HEK293 (cell line): ENCODE measurements at regions not wholly inside any gene's neighbourhood (a gene's known extent, or its start where the extent isn't known, plus 50 kb on each side); places are given as distances from the start of the nearest gene placed in this dataset.
A peak's percentile ranks its signal among the peaks of the same experiment; 100 is the strongest.

Source experiments
- CTCF ChIA-PET: fragments of 350-600 bp; formaldehyde crosslinking; extraction: SDS; loops from one replicate; lab custom pipeline; 2021; ENCODE audit warnings: antibody characterized with exemption; lab: Yijun Ruan, JAX
- POLR2A ChIA-PET: fragments of 300-600 bp; formaldehyde crosslinking; extraction: SDS; loops from one replicate; lab custom pipeline; 2020; ENCODE audit warnings: antibody characterized with exemption, inconsistent platforms; lab: Yijun Ruan, JAX
- H3K27ac ChIP-seq: fragments of 200-500 bp; sonication (Bioruptor generic); 2 replicates; pipeline ENCODE4 v1.5.1; 2014; ENCODE audit warnings: low read depth, low read length, control low read depth, inconsistent platforms; ENCODE audit errors: extremely low read depth
- H3K36me3 ChIP-seq, 2 experiments: fragments of 200-500 bp in 1 of 2; sonication (Bioruptor generic) in 1 of 2; 1 replicate in 1 of 2; 2 replicates in 1 of 2; pipeline ENCODE4 v1.5.1; 2014 to 2017; ENCODE audit warnings: inconsistent platforms in 2 of 2, low read length in 2 of 2; ENCODE audit not compliant: control insufficient read depth in 2 of 2, insufficient read depth in 1 of 2
- H3K4me1 ChIP-seq: fragments of 200-500 bp; sonication (Bioruptor generic); 2 replicates; pipeline ENCODE4 v1.5.1; 2014; ENCODE audit warnings: mild to moderate bottlenecking, low read length, inconsistent platforms; ENCODE audit not compliant: control insufficient read depth, insufficient read depth
- H3K4me3 ChIP-seq: 2 replicates; pipeline ENCODE4 v1.5.1; 2011; ENCODE audit warnings: low read depth, mild to moderate bottlenecking, control low read depth, low read length, moderate library complexity
- H3K9me3 ChIP-seq: fragments of 200-500 bp; sonication (Bioruptor generic); 2 replicates; pipeline ENCODE4 v1.5.1; 2014; ENCODE audit warnings: low read depth, low read length, inconsistent platforms; ENCODE audit not compliant: control insufficient read depth, insufficient read depth
- GFI1B ChIP-seq: fragments of 450-650 bp; formaldehyde crosslinking; IDR thresholded peaks from 2 replicates; pipeline ENCODE4 v1.5.1; 2016; ENCODE audit warnings: missing biosample characterization, missing genetic modification characterization
- HOXC10 ChIP-seq: sonication (generic); formaldehyde crosslinking; IDR thresholded peaks from 2 replicates; pipeline ENCODE4 v1.8.1; 2023; ENCODE audit warnings: mild to moderate bottlenecking, missing genetic modification reagents
- KLF1 ChIP-seq: fragments of 450-650 bp; formaldehyde crosslinking; IDR thresholded peaks from 2 replicates; pipeline ENCODE4 v1.5.1; 2016; ENCODE audit warnings: missing biosample characterization, missing genetic modification characterization
- PRDM4 ChIP-seq: fragments of 450-650 bp; formaldehyde crosslinking; IDR thresholded peaks from 2 replicates; pipeline ENCODE4 v1.5.1; 2017; ENCODE audit warnings: missing biosample characterization, missing genetic modification characterization
- REPIN1 ChIP-seq: fragments of 450-650 bp; formaldehyde crosslinking; IDR thresholded peaks from 2 replicates; pipeline ENCODE4 v1.5.1; 2017; ENCODE audit warnings: missing biosample characterization, missing genetic modification characterization, low read depth
- TCF7L2 ChIP-seq: IDR thresholded peaks from 2 replicates; pipeline ENCODE4 v1.6.1; 2011; ENCODE audit warnings: low read depth, mild to moderate bottlenecking, inconsistent platforms, low read length, moderate library complexity, borderline replicate concordance
- ZBTB1 ChIP-seq: fragments of 450-650 bp; formaldehyde crosslinking; IDR thresholded peaks from 2 replicates; pipeline ENCODE4 v1.5.1; 2016; ENCODE audit warnings: missing biosample characterization, missing genetic modification characterization
- ZBTB49 ChIP-seq: fragments of 450-650 bp; formaldehyde crosslinking; IDR thresholded peaks from 2 replicates; pipeline ENCODE4 v1.5.1; 2016; ENCODE audit warnings: missing biosample characterization, missing genetic modification characterization, low read depth
- ZNF114 ChIP-seq: fragments of 450-650 bp; formaldehyde crosslinking; IDR thresholded peaks from 2 replicates; pipeline ENCODE4 v1.5.0; 2017; ENCODE audit warnings: missing biosample characterization, missing genetic modification characterization
- ZNF146 ChIP-seq: fragments of 450-650 bp; formaldehyde crosslinking; IDR thresholded peaks from 2 replicates; pipeline ENCODE4 v1.5.1; 2016; ENCODE audit warnings: missing biosample characterization, missing genetic modification characterization
- ZNF2 ChIP-seq: fragments of 450-650 bp; formaldehyde crosslinking; IDR thresholded peaks from 2 replicates; pipeline ENCODE4 v1.5.1; 2016; ENCODE audit warnings: missing biosample characterization, missing genetic modification characterization
- ZNF292 ChIP-seq: fragments of 450-650 bp; formaldehyde crosslinking; IDR thresholded peaks from 2 replicates; pipeline ENCODE4 v1.5.1; 2016; ENCODE audit warnings: low read depth, missing biosample characterization, missing genetic modification characterization, borderline replicate concordance
- ZNF350 ChIP-seq: fragments of 450-650 bp; formaldehyde crosslinking; IDR thresholded peaks from 2 replicates; pipeline ENCODE4 v1.5.0; 2017; ENCODE audit warnings: missing biosample characterization, mild to moderate bottlenecking, missing genetic modification characterization
- ZNF394 ChIP-seq: fragments of 450-650 bp; formaldehyde crosslinking; IDR thresholded peaks from 2 replicates; pipeline ENCODE4 v1.5.1; 2016; ENCODE audit warnings: missing biosample characterization, missing genetic modification characterization, mild to moderate bottlenecking, moderate library complexity, borderline replicate concordance
- ZNF426 ChIP-seq: fragments of 450-650 bp; formaldehyde crosslinking; IDR thresholded peaks from 2 replicates; pipeline ENCODE4 v1.5.1; 2017; ENCODE audit warnings: missing biosample characterization, missing genetic modification characterization, mild to moderate bottlenecking, inconsistent platforms, moderate library complexity
- ZNF548 ChIP-seq: fragments of 450-650 bp; formaldehyde crosslinking; IDR thresholded peaks from 2 replicates; pipeline ENCODE4 v1.5.1; 2016; ENCODE audit warnings: missing biosample characterization, missing genetic modification characterization
- ZNF624 ChIP-seq: fragments of 450-650 bp; formaldehyde crosslinking; IDR thresholded peaks from 2 replicates; pipeline ENCODE4 v1.5.1; 2017; ENCODE audit warnings: missing biosample characterization, missing genetic modification characterization
- ZSCAN30 ChIP-seq: fragments of 450-650 bp; IDR thresholded peaks from 2 replicates; pipeline ENCODE4 v1.5.1; 2018; ENCODE audit warnings: missing biosample characterization, mild to moderate bottlenecking, missing genetic modification characterization, moderate library complexity

- Histone ChIP-seq H3K4me3 (no peak overlapping the region), H3K9me3 (no peaks in the 10 kb centered on the region), H3K36me3 (no peaks in the 10 kb centered on the region), H3K27ac (no peak overlapping the region), H3K4me1 (no peaks in the 10 kb centered on the region)
- POLR2A ChIA-PET, result no interaction called here
- TF ChIP-seq ZBTB49 (tag by site-specific recombination) (no peak), ZNF2 (tag by site-specific recombination) (no peak), PRDM4 (tag by site-specific recombination) (no peak), ZNF394 (tag by site-specific recombination) (no peak), ZNF292 (tag by site-specific recombination) (no peak), ZBTB1 (tag by site-specific recombination) (no peak), REPIN1 (tag by site-specific recombination) (no peak), ZNF548 (tag by site-specific recombination) (no peak), ZNF426 (tag by site-specific recombination) (no peak), ZSCAN30 (no peak)
- TF ChIP-seq, all 188 proteins: peak for 0
- CTCF ChIA-PET, result interaction anchor here (0.6 to 1.1 kb wide), 4 partner anchors 94 to 382 kb away, joined by 3 to 4 read pairs (median 3); no protein-coding TSS in a partner anchor
Measured at GRCh38 chr6:12507636-12508035, 208.9 kb upstream of the PHACTR1 start.

GRCh38 chr6:12508553-12508952 is 208.0 kb upstream of the PHACTR1 start:
- Histone ChIP-seq H3K27ac (no peak overlapping the region), H3K4me1 (no peaks in the 10 kb centered on the region), H3K36me3 (no peaks in the 10 kb centered on the region), H3K9me3 (no peaks in the 10 kb centered on the region), H3K4me3 (no peak overlapping the region)
- POLR2A ChIA-PET, result no interaction called here
- CTCF ChIA-PET, result interaction anchor here (1.1 kb wide), 1 partner anchor 95 kb away, joined by 4 read pairs; no protein-coding TSS in a partner anchor
- TF ChIP-seq KLF1 (tag by site-specific recombination), result peak; percentile 85
- TF ChIP-seq ZNF624 (tag by site-specific recombination), result no peak
- TF ChIP-seq ZNF146, result no peak

GRCh38 chr6:12509060-12509459 is 207.5 kb upstream of the PHACTR1 start:
- H3K4me1 ChIP-seq, result no peaks in the 10 kb centered on the region
- CTCF ChIA-PET, result interaction anchor here (1.3 kb wide), 1 partner anchor 94 kb away, joined by 3 read pairs; no protein-coding TSS in a partner anchor
- no peaks in the 10 kb centered on the region for H3K36me3 ChIP-seq
- TF ChIP-seq GFI1B (tag by site-specific recombination), result no peak
- no peak for TF ChIP-seq TCF7L2
- TF ChIP-seq ZNF350 (tag by site-specific recombination), result no peak
- no peak for TF ChIP-seq HOXC10
- TF ChIP-seq ZNF114 (tag by site-specific recombination), result no peak
- no peak overlapping the region for H3K4me3 ChIP-seq
- H3K9me3 ChIP-seq, result no peaks in the 10 kb centered on the region
- POLR2A ChIA-PET, result no interaction called here
- no peak overlapping the region for H3K27ac ChIP-seq
